Stomach (tissue), 4 donors: ENCODE measurements at regions not wholly inside any gene's neighbourhood (a gene's known extent, or its start where the extent isn't known, plus 50 kb on each side); places are given as distances from the start of the nearest gene placed in this dataset.

Experiments
- POLR2A ChIP-seq, 4 donors: fragments of 450-650 bp; IDR thresholded peaks; one replicate each; pipeline ENCODE4 v1.6.1; 2016; ENCODE audit warnings: antibody characterized with exemption in 4 of 4, control low read depth in 2 of 4, mild to moderate bottlenecking in 1 of 4, moderate library complexity in 1 of 4
- POLR2AphosphoS5 ChIP-seq, 3 donors: sonication (generic); formaldehyde crosslinking; IDR thresholded peaks; one replicate each; pipeline ENCODE4 v1.6.1; 2016; ENCODE audit warnings: antibody characterized with exemption in 3 of 3
- TF ChIP-seq, protein P1 (sequence below), 7 experiments: fragments of 450-650 bp in 4 of 7; fragments of 200-600 bp in 3 of 7; sonication (generic) in 3 of 7; IDR thresholded peaks; one replicate each; pipeline ENCODE4 v1.5.1; 2016 to 2019; ENCODE audit warnings: antibody characterized with exemption in 7 of 7, control low read depth in 2 of 7, mild to moderate bottlenecking in 1 of 7

DNA sequence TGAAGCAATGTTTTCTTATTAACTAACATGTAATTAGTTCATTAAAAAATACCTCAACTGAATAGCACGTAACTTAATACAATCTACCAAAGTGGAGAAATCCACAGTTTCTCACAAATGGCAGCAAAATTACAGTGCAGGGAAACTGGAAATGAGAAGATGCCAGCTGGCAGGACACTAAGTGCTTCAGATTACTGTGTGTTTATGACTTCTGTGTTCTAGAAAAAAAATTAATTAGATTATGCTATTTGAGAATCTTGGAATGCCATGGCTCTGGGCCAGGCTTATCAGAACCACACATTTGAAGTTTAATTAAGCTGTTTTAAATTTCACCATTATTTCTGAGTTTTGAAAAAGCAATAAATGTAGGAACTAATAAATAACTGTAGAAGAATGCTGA lies 357.6 kb downstream of the TGFB2 start:
- TF ChIP-seq, protein P1, sequence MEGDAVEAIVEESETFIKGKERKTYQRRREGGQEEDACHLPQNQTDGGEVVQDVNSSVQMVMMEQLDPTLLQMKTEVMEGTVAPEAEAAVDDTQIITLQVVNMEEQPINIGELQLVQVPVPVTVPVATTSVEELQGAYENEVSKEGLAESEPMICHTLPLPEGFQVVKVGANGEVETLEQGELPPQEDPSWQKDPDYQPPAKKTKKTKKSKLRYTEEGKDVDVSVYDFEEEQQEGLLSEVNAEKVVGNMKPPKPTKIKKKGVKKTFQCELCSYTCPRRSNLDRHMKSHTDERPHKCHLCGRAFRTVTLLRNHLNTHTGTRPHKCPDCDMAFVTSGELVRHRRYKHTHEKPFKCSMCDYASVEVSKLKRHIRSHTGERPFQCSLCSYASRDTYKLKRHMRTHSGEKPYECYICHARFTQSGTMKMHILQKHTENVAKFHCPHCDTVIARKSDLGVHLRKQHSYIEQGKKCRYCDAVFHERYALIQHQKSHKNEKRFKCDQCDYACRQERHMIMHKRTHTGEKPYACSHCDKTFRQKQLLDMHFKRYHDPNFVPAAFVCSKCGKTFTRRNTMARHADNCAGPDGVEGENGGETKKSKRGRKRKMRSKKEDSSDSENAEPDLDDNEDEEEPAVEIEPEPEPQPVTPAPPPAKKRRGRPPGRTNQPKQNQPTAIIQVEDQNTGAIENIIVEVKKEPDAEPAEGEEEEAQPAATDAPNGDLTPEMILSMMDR (IDR thresholded peaks at IDR 0.05) = no peak
- TF ChIP-seq POLR2AphosphoS5 (IDR thresholded peaks at IDR 0.05) (no peak), POLR2A (IDR thresholded peaks at IDR 0.05) (no peak)
